GM21447 (cell line): ENCODE measurements at regions not wholly inside any gene's neighbourhood (a gene's known extent, or its start where the extent isn't known, plus 50 kb on each side); places are given as distances from the start of the nearest gene placed in this dataset.

Source experiments
- ATAC-seq: cut with Tn5 transposase; IDR thresholded peaks from one replicate; pipeline ENCODE4 v1.9.1; 2021; ENCODE audit not compliant: unreplicated experiment

- ATAC-seq: no peak
Measured at GRCh38 chr6:113513086-113513485, 344.1 kb upstream of the MARCKS start.

GRCh38 chr6:113522376-113522775 is 334.8 kb upstream of the MARCKS start:
- no peak for ATAC-seq

DNA sequence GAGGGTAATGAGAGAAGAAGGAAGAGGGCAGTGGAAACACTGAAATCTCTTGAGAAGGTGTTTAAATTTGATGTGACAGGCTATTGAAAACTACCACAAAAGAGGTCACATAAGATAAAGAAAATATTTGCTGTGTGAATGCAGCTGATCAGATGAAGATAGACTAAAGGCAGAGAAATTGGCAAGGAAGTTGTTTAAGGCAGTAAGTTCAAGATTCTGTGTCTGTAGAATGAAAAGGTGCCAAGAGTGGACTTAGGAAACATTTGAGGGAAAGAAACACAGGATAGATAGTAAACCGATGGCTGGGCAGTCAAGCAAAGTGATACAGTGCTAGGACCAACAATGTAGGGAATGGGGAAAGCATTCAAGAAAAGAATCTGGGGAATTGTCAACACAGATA is 332.3 kb upstream of the MARCKS start:
- ATAC-seq: no peak

DNA sequence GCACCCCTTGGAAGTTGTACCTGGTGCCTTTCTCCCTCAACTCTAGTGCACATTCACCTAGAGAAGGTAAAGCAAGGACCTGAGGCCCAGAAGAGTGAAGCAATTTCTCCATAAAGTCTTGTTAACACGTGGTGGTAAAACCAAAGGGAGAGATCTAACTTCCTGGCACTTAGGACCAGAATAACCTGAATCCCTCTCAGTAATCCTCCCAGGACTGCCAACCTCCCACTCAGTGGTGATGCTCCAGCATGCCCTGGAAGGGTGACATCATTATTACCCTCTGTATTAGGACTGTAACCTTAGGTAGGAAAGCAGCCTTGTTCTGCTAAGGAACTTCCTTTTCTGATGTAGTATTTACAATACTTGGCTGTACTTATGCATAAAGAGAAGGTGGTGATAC is 330.6 kb upstream of the MARCKS start:
- ATAC-seq: no peak

GRCh38 chr6:113526995-113527394 is 330.1 kb upstream of the MARCKS start:
- no peak for ATAC-seq

GRCh38 chr6:113528111-113528510 is 329.0 kb upstream of the MARCKS start:
- no peak for ATAC-seq

- ATAC-seq: no peak
Measured at GRCh38 chr6:113529196-113529595, 327.9 kb upstream of the MARCKS start.

- no peak for ATAC-seq
Measured at GRCh38 chr6:113529879-113530278, 327.3 kb upstream of the MARCKS start.

- ATAC-seq: no peak
Measured at GRCh38 chr6:113530769-113531168, 326.4 kb upstream of the MARCKS start.

DNA sequence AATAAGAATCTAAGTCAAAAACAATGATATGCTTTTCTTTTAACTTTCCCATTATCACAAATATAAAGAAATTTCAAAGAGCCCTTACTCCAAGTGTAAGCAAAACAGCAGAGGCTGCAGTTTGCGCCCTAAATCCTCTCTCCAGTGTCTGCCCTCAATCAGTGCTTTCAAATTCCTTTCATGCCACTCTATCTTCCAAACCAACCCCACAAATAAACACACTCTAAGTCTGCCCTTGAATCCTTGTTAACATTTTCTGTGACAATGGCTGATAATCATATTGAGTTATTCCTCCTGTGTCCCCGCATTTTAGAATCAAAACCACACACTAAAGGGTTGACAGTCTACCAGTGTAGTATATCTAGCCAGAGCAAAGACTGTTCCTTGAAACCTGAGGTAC is 317.9 kb upstream of the MARCKS start:
- no peak for ATAC-seq

DNA sequence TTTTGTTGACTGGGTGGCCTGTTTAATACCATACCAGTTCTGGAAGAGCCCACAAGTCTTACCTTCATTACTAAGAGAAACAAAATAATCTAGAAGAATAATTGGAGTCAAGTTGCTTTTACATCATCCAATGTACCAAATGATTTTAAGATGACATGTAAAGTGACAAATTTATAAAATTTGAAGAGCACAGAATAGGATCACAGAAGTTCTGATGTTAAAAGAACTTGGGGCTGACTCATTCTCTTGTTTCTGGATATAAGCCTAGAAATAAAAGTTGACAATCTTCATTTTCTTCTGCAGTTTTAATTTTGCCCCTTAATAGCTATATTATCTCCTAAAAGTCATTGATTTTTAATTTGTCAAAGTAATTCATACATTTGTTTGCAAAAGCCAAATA is 317.5 kb upstream of the MARCKS start:
- ATAC-seq: no peak

DNA sequence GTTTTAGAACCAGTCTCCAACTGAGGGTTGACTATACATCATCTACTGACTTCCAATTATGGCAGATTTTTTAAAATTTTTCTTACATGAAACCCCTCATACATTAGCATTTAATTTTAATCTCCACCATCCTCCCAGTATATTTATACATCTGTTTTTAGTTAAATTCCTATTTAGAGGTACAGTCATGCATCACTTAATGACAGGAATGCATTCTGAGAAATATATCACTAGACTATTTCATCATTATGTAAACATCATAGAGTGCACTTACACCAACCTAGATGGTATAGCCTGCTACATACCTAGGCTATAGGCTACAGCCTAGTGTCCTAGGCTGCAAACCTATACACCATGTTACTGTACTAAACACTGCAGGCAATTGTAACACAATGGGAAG is 316.7 kb upstream of the MARCKS start:
- ATAC-seq: no peak

GRCh38 chr6:113551168-113551567 is 306.0 kb upstream of the MARCKS start:
- ATAC-seq: no peak

DNA sequence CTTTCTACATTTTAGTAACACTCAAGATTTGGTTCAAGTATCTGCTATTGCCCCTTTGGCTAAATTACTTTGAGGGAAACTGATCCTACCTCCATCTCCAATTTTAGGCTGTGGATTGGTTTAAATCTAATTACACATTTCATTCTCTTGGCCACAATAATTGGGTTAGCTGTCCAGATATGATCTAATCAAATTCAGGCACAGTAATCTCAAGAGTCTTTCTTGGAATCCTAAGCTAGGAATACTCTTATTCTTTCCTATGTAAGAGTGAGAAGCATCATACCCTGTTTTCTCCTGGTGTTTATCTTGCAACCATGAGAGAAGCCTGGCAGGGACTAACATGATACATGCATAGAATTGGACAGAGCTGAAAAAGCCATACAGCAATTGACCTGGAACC is 300.4 kb upstream of the MARCKS start:
- ATAC-seq: no peak

GRCh38 chr6:113558431-113558830 is 298.7 kb upstream of the MARCKS start:
- no peak for ATAC-seq

DNA sequence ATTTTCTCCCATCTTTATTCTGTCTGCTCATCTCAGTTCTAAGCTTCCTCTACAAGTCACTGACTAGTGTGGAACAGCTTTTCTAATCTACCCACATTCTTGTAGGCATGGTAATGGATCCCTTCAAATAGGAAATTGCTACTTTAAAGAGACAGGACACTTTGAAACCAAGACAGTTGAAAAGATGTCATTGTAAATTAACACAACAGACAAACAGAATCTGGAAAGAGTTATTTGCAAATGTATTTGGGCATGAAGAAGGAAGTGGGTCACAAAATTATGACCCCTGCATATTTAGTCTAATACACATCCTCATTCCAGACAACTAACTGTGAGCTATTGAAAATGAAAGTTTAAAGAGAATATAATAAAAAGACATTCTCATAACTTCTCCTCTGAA is 298.2 kb upstream of the MARCKS start:
- no peak for ATAC-seq

DNA sequence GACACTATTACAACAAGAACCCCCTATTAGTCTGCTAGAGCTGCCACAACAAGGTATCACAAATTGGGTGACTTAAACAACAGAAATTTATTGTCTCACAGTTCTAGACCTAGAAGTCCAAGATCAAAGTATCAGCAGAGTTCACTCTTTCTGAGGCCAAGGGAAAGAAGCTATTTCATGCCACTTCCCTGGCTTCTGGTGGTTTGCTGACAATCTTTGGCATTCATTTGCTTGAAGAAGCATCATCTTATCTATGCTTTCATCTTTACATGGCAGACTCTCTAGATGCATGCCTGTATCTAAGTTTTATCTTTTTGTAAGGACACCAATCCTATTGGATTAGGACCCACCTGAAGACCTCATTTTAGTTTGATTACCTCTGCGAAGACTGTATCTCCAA is 296.8 kb upstream of the MARCKS start:
- ATAC-seq: no peak

GRCh38 chr6:113560908-113561307 is 296.2 kb upstream of the MARCKS start:
- ATAC-seq: no peak

GRCh38 chr6:113562248-113562647 is 294.9 kb upstream of the MARCKS start:
- ATAC-seq: no peak

DNA sequence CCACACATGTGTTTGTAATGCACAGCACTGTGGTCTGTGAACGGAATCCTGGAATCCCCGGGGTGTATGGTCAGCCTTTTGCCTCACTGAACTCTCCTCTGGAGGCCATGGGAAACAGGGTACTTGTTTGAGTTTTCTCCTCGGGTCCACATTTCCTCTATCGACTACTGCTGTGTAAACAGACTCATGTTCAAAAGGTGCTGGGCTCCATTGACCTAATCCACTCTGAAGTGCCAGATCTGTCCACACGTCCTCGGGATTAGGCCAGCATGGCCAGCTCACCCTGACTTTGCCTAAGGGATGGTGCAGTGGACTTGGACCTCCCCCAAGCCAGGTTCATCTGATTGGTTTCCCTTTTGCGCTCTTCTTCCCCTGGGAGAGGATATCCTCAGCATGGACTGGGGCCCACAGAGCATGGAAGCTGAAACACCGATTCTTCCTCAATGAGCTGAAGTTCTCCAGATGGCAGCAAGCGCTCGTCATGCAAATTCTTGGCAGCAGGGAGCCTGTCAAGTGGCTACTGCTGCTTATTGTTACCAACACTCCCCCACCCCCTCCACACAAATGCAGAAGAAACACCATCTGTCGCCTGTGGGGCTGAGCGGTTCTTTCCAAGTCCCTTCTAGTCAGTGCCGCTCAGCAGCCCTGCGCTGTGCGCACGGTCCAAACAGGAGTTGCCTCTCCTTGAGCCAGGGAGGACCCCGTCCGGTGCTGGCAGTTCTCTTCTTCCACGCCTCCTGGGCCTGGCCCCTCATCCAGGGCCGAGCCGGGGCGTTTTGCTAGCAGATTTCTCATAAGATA is 292.6 kb upstream of the MARCKS start:
- ATAC-seq: peak; percentile 47

GRCh38 chr6:113565306-113565705 is 291.8 kb upstream of the MARCKS start:
- ATAC-seq: no peak

DNA sequence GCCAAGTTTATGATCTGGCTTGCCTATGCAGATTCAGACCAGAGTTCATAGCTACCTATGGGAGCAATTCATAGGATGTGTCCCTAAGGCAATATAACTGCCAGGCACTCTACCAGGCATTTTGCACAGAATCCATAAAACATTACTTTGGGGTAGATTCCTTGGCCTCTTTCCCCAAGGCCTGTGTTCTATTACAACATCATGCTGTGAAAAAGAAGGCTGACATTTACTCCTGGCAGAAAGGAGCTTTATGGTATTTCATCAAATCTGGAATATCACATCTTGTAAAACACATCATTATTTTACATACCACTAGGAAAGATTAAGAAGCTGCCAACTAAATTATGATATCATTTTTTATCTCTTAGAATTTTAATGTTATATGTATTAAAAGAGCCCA is 287.0 kb upstream of the MARCKS start:
- ATAC-seq: no peak

- ATAC-seq: no peak
Measured at GRCh38 chr6:113570641-113571040, 286.5 kb upstream of the MARCKS start.
